HCT116 (cell line): ENCODE measurements at regions not wholly inside any gene's neighbourhood (a gene's known extent, or its start where the extent isn't known, plus 50 kb on each side); places are given as distances from the start of the nearest gene placed in this dataset.
"Not testable (repeated sequence)": the region's sequence is repeated elsewhere in the genome, so short reads cannot be mapped to it uniquely, and the experiment has no call there.

ENCODE experiments used
- ATAC-seq: fragments of 200-7000 bp; cut with Tn5 transposase; 2 replicates; pipeline ENCODE4 v1.9.1; 2020; ENCODE audit warnings: mild to moderate bottlenecking, moderate library complexity
- BruUV-seq: library from RNA; stranded (reverse); fragments of 400-500 nt; replicated peaks from 2 replicates; lab custom pipeline; 2021; lab: Mats Ljungman, UMichigan
- CTCF ChIA-PET: fragments of 300-600 bp; sonication (Branson Sonifier 250); formaldehyde crosslinking; loops from one replicate; lab custom pipeline; 2021; ENCODE audit warnings: antibody characterized with exemption; lab: Charles Lee
- POLR2A ChIA-PET: fragments of 300-600, 350-600 bp; sonication (Branson Sonifier 250); formaldehyde crosslinking; loops from one replicate; lab custom pipeline; 2021; ENCODE audit warnings: antibody characterized with exemption; lab: Charles Lee
- RAD21 ChIA-PET, 2 experiments: fragments of 300-600 bp; sonication (Branson Sonifier 250); formaldehyde crosslinking; loops; one replicate each; lab custom pipeline; 2023; ENCODE audit warnings: low total read pairs in 2 of 2; ENCODE audit not compliant: uncharacterized antibody in 2 of 2, unreplicated experiment in 2 of 2, low non-redundant PET in 1 of 2; lab: Charles Lee
- DNase-seq: peaks from one replicate; pipeline ENCODE4 v3.0.0-alpha.2; 2010; ENCODE audit warnings: low read depth, low spot score
- H2AFZ ChIP-seq: fragments of 200-600 bp; shearing (Covaris generic), sonication (generic); 2 replicates; pipeline ENCODE4 v1.6.1; 2017; ENCODE audit warnings: low read depth, mixed run types, mixed read lengths, antibody characterized with exemption, low read length; ENCODE audit not compliant: poor library complexity, severe bottlenecking
- H3K27ac ChIP-seq: 2 replicates; pipeline ENCODE4 v1.5.1; 2012; ENCODE audit warnings: low read depth, low read length
- H3K27me3 ChIP-seq: fragments of 200-600 bp; sonication (generic); 2 replicates; pipeline ENCODE4 v1.6.1; 2016; ENCODE audit warnings: mixed run types, low read length, mixed read lengths; ENCODE audit not compliant: insufficient read depth
- H3K36me3 ChIP-seq, 2 experiments: fragments of 200-500 bp in 1 of 2; fragments of 200-600 bp in 1 of 2; sonication (Bioruptor generic) in 1 of 2; sonication (generic) in 1 of 2; 2 replicates each; pipeline versions ENCODE4 v1.5.1 to v1.6.1; 2014 to 2016; ENCODE audit warnings: low read length in 2 of 2, inconsistent platforms in 1 of 2, mixed read lengths in 1 of 2, mixed run types in 1 of 2; ENCODE audit not compliant: insufficient read depth in 2 of 2, control insufficient read depth in 1 of 2
- H3K4me1 ChIP-seq, 2 experiments: fragments of 200-600 bp in 1 of 2; sonication (generic) in 1 of 2; 2 replicates each; pipeline versions ENCODE4 v1.5.1 to v1.6.1; 2012 to 2017; ENCODE audit warnings: low read length in 2 of 2, inconsistent platforms in 1 of 2, mild to moderate bottlenecking in 1 of 2, mixed read lengths in 1 of 2, mixed run types in 1 of 2, moderate library complexity in 1 of 2; ENCODE audit not compliant: insufficient read depth in 2 of 2, control insufficient read depth in 1 of 2
- H3K4me2 ChIP-seq: fragments of 200-600 bp; sonication (generic); 2 replicates; pipeline ENCODE4 v1.6.1; 2017; ENCODE audit warnings: mixed run types, low read length, mixed read lengths
- H3K4me3 ChIP-seq, 2 experiments: fragments of 200-600 bp in 1 of 2; sonication (generic) in 1 of 2; replicated peaks in 1 of 2; 2 replicates each; pipeline ENCODE4 v1.5.1; 2011 to 2016; ENCODE audit warnings: low read length in 2 of 2, control low read depth in 1 of 2, low read depth in 1 of 2, mild to moderate bottlenecking in 1 of 2, mixed read lengths in 1 of 2, mixed run types in 1 of 2
- H3K79me2 ChIP-seq: fragments of 200-600 bp; sonication (generic); 2 replicates; pipeline ENCODE4 v1.6.1; 2017; ENCODE audit warnings: mild to moderate bottlenecking, mixed run types, low read length, moderate library complexity, mixed read lengths; ENCODE audit not compliant: insufficient read depth
- H3K9ac ChIP-seq: fragments of 200-600 bp; sonication (generic); 2 replicates; pipeline ENCODE4 v1.6.1; 2016; ENCODE audit warnings: low read length, mixed read lengths
- H3K9me2 ChIP-seq: fragments of 200-600 bp; sonication (generic), shearing (Covaris generic); 2 replicates; pipeline ENCODE4 v1.6.1; 2017; ENCODE audit warnings: mixed run types, mild to moderate bottlenecking, moderate library complexity; ENCODE audit not compliant: insufficient read depth
- H3K9me3 ChIP-seq, 2 experiments: fragments of 200-500 bp in 1 of 2; fragments of 200-600 bp in 1 of 2; sonication (Bioruptor generic) in 1 of 2; sonication (generic) in 1 of 2; 2 replicates each; pipeline ENCODE4 v1.6.1; 2014 to 2017; ENCODE audit warnings: low read length in 2 of 2, mixed read lengths in 2 of 2, inconsistent platforms in 1 of 2, low read depth in 1 of 2, mild to moderate bottlenecking in 1 of 2, mixed run types in 1 of 2, moderate library complexity in 1 of 2; ENCODE audit not compliant: control insufficient read depth in 1 of 2, insufficient read depth in 1 of 2
- H4K20me1 ChIP-seq: fragments of 200-600 bp; sonication (generic), shearing (Covaris generic); 2 replicates; pipeline ENCODE4 v1.6.1; 2017; ENCODE audit warnings: mixed run types, mild to moderate bottlenecking, moderate library complexity; ENCODE audit not compliant: insufficient read depth
- CBX3 ChIP-seq: IDR thresholded peaks from 2 replicates; pipeline ENCODE4 v1.6.1; 2012; ENCODE audit warnings: low read depth
- CEBPB ChIP-seq: IDR thresholded peaks from 2 replicates; pipeline ENCODE4 v1.6.1; 2012; ENCODE audit warnings: low read depth
- EGR1 ChIP-seq: IDR thresholded peaks from 2 replicates; pipeline ENCODE4 v1.6.1; 2012; ENCODE audit warnings: low read depth
- EZH2 ChIP-seq: fragments of 200-600 bp; sonication (generic); IDR thresholded peaks from 2 replicates; pipeline ENCODE4 v1.6.1; 2017; ENCODE audit warnings: antibody characterized with exemption, mixed run types
- EZH2phosphoT487 ChIP-seq: fragments of 200-600 bp; IDR thresholded peaks from 2 replicates; pipeline ENCODE4 v1.6.1; 2018; ENCODE audit warnings: antibody characterized with exemption, borderline replicate concordance
- FOSL1 ChIP-seq: IDR thresholded peaks from 2 replicates; pipeline ENCODE4 v1.6.1; 2012; ENCODE audit warnings: low read depth
- JUND ChIP-seq: IDR thresholded peaks from 2 replicates; pipeline ENCODE4 v1.6.1; 2012
- RAD21 ChIP-seq: IDR thresholded peaks from 2 replicates; pipeline ENCODE4 v1.6.1; 2012; ENCODE audit warnings: low read depth, mild to moderate bottlenecking
- intact Hi-C: fragments of 100-400 bp; cut with micrococcal nuclease; formaldehyde crosslinking; loops from 2 replicates; pipeline ENCODE4 v1.10.0; 2022
- TF ChIP-seq, protein P1 (sequence below): IDR thresholded peaks from 2 replicates; pipeline ENCODE4 v1.6.1; 2011; ENCODE audit warnings: mild to moderate bottlenecking, low read length, moderate library complexity; ENCODE audit not compliant: insufficient replicate concordance; ENCODE audit errors: extremely low read depth

DNA sequence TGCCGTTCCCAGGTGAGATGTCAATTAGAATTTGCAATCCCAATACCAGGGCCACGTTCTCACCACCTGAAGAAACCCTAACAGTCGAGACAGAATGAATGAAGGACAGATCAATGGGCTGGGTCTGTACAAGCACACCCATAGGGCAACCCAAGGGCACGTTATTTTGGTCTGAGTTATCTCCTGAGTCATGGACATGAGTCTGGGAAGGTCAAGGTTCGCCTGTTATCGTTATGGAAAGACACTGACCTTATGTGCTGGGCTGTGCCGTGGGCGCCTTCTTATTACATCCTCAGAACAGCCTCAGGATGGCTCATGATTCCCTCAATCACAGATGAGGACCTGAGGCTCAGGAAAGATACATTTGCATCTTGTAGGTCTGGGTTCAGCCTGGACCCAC lies 175.0 kb upstream of the SULF2 start:
- peaks cover 0 to 10% of the 10 kb centered on the region in 2 experiments; a peak in 2 of 4 replicates for H3K4me1 ChIP-seq
- no peaks in the 10 kb centered on the region for H4K20me1 ChIP-seq
- intact Hi-C loops: no loop called here
- no TSS peak for BruUV-seq
- H3K27me3 ChIP-seq: no peaks in the 10 kb centered on the region
- H3K36me3 ChIP-seq: no peaks in the 10 kb centered on the region
- ChIA-PET CTCF (no interaction called here), POLR2A (no interaction called here), RAD21 (no interaction called here)
- peak overlapping the region; percentile 19 for H3K4me2 ChIP-seq
- ATAC-seq (no peak), DNase-seq (no peak)
- H3K9ac ChIP-seq: no peak overlapping the region
- no peak overlapping the region for H3K4me3 ChIP-seq
- no peak overlapping the region for H2AFZ ChIP-seq
- no peaks in the 10 kb centered on the region for H3K9me2 ChIP-seq
- H3K9me3 ChIP-seq: no peaks in the 10 kb centered on the region
- no peaks in the 10 kb centered on the region for H3K79me2 ChIP-seq
- no peak overlapping the region for H3K27ac ChIP-seq
- TF ChIP-seq FOSL1 (no peak), RAD21 (no peak), CBX3 (no peak), EZH2 (no peak), EGR1 (no peak), JUND (no peak), EZH2phosphoT487 (no peak), CEBPB (no peak)
- TF ChIP-seq, protein P1, sequence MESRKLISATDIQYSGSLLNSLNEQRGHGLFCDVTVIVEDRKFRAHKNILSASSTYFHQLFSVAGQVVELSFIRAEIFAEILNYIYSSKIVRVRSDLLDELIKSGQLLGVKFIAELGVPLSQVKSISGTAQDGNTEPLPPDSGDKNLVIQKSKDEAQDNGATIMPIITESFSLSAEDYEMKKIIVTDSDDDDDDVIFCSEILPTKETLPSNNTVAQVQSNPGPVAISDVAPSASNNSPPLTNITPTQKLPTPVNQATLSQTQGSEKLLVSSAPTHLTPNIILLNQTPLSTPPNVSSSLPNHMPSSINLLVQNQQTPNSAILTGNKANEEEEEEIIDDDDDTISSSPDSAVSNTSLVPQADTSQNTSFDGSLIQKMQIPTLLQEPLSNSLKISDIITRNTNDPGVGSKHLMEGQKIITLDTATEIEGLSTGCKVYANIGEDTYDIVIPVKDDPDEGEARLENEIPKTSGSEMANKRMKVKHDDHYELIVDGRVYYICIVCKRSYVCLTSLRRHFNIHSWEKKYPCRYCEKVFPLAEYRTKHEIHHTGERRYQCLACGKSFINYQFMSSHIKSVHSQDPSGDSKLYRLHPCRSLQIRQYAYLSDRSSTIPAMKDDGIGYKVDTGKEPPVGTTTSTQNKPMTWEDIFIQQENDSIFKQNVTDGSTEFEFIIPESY: no peak

DNA sequence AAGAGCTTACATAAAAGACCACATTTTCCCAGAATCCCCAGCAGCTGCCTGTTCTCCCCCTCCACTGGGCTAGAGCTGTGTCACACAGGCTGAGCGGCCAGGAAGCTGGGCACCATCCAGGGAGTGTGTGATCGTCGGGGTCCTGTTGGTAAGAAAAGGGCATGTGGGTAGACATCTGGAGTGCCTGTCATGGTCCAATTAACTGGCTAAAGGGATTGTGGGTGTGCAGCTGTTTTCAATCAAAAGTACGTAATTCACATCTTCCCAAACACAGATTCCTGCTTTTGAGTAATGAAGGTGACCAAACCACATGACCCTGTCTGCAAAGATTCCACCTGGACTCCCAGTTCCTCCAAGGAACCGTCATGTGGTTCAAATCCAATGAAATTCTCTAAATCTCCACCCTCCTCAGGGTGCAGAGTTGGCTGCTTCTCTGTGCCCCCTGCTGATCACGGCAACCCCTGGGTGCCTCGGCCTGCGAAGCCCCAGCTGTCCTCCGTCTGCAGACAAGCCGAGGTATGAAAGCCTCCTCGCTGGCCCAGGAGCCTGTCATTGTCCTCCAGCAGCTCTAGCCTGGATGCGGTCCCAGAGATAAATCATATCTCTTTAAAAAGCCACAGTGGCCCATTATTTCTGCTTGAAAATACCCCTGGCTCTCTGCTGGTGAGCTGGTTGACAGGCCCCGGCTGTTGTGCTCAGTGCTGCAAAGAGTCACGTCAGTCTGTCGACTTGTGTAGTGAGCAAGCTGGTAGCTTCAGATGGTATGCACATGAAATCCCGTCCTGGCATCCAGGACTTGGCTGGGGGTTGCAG lies 172.9 kb upstream of the SULF2 start:
- intact Hi-C loops, H3K9ac ChIP-seq, ATAC-seq, H3K36me3 ChIP-seq, BruUV-seq, H3K4me3 ChIP-seq, H3K27me3 ChIP-seq, H3K27ac ChIP-seq, H3K9me2 ChIP-seq, DNase-seq, H4K20me1 ChIP-seq, CTCF ChIA-PET, POLR2A ChIA-PET, RAD21 ChIA-PET, H3K79me2 ChIP-seq, H3K9me3 ChIP-seq, H2AFZ ChIP-seq, H3K4me2 ChIP-seq: not testable (repeated sequence)
- H3K4me1 ChIP-seq: peaks cover 0 to 10% of the 10 kb centered on the region in 2 experiments; a peak in 2 of 4 replicates
